HepG2 (cell line): ENCODE measurements at regions not wholly inside any gene's neighbourhood (a gene's known extent, or its start where the extent isn't known, plus 50 kb on each side); places are given as distances from the start of the nearest gene placed in this dataset.

Experiments
- ATAC-seq: fragments of 200-7000 bp; cut with Tn5 transposase; 3 replicates; pipeline ENCODE4 v1.9.1; 2020; ENCODE audit warnings: mild to moderate bottlenecking, moderate library complexity
- BruUV-seq: library from RNA; stranded (reverse); fragments of 400-500 nt; replicated peaks from 2 replicates; lab custom pipeline; 2021; lab: Mats Ljungman, UMichigan
- CTCF ChIA-PET: fragments of 300-600 bp; formaldehyde crosslinking; extraction: SDS; loops from one replicate; lab custom pipeline; 2021; ENCODE audit warnings: low total read pairs, inconsistent platforms, low intra/inter-chr PET ratio; lab: Yijun Ruan, JAX
- POLR2A ChIA-PET: fragments of 350-600 bp; sonication (Branson Sonifier 250); formaldehyde crosslinking; loops from one replicate; lab custom pipeline; 2020; ENCODE audit warnings: antibody characterized with exemption, inconsistent platforms; lab: Yijun Ruan, JAX
- DNase-seq: peaks from one replicate; pipeline ENCODE4 v3.0.0-alpha.2; 2015; ENCODE audit warnings: low spot score
- FAIRE-seq: peaks from 3 replicates; lab custom pipeline; 2011; peaks lifted over from hg19 to GRCh38; lab: Jason Lieb, UNC
- H2AFZ ChIP-seq: one replicate; pipeline ENCODE4 v1.6.1; 2011; ENCODE audit warnings: low read length, inconsistent platforms
- H3K27ac ChIP-seq: fragments of 300-600 bp; 3 replicates; pipeline ENCODE4 v1.8.0; 2011; ENCODE audit warnings: mixed run types, mild to moderate bottlenecking, mixed read lengths, low read length, inconsistent platforms; ENCODE audit not compliant: insufficient read depth; ENCODE audit errors: extremely low read length
- H3K27me3 ChIP-seq, 2 experiments: fragments of 200-600 bp in 1 of 2; 2 replicates in 1 of 2; 3 replicates in 1 of 2; pipeline versions ENCODE4 v1.6.0 to v1.8.0; 2011; ENCODE audit warnings: low read length in 2 of 2, mild to moderate bottlenecking in 2 of 2, moderate library complexity in 2 of 2, inconsistent platforms in 1 of 2; ENCODE audit not compliant: insufficient read depth in 2 of 2, control insufficient read depth in 1 of 2
- H3K36me3 ChIP-seq, 2 experiments: fragments of 200-600 bp in 1 of 2; replicated peaks in 1 of 2; 2 replicates in 1 of 2; 3 replicates in 1 of 2; pipeline versions ENCODE4 v1.5.1 to v1.8.0; 2011; ENCODE audit warnings: low read length in 2 of 2, inconsistent platforms in 1 of 2; ENCODE audit not compliant: insufficient read depth in 2 of 2, control insufficient read depth in 1 of 2
- H3K4me1 ChIP-seq: 2 replicates; pipeline ENCODE4 v1.5.1; 2012; ENCODE audit warnings: low read length, inconsistent platforms; ENCODE audit not compliant: insufficient read depth
- H3K4me2 ChIP-seq: 2 replicates; pipeline ENCODE4 v1.6.0; 2011; ENCODE audit warnings: low read depth, low read length, inconsistent platforms
- H3K4me3 ChIP-seq, 3 experiments: fragments of 200-600 bp in 1 of 3; sonication (generic), shearing (Covaris generic) in 1 of 3; replicated peaks in 1 of 3; 2 replicates each; pipeline ENCODE4 v1.5.1; 2011 to 2016; ENCODE audit warnings: low read length in 3 of 3, inconsistent platforms in 2 of 3, low read depth in 2 of 3, mild to moderate bottlenecking in 2 of 3, control low read depth in 1 of 3, mixed read lengths in 1 of 3; ENCODE audit not compliant: insufficient read depth in 1 of 3
- H3K79me2 ChIP-seq: one replicate; pipeline ENCODE4 v1.6.1; 2011; ENCODE audit warnings: low read length, inconsistent platforms; ENCODE audit not compliant: insufficient read depth
- H3K9ac ChIP-seq: 2 replicates; pipeline ENCODE4 v1.6.0; 2011; ENCODE audit warnings: mild to moderate bottlenecking, low read depth, low read length, inconsistent platforms; ENCODE audit not compliant: insufficient read depth
- H3K9me3 ChIP-seq: 2 replicates; pipeline ENCODE4 v1.5.1; 2012; ENCODE audit warnings: mild to moderate bottlenecking, low read length
- H4K20me1 ChIP-seq: 2 replicates; pipeline ENCODE4 v1.6.0; 2011; ENCODE audit warnings: inconsistent platforms, mild to moderate bottlenecking, low read length, moderate library complexity; ENCODE audit not compliant: insufficient read depth
- ATF7 ChIP-seq, 2 experiments: fragments of 450-650 bp in 1 of 2; sonication (generic) in 1 of 2; formaldehyde crosslinking in 1 of 2; IDR thresholded peaks; 2 replicates each; pipeline versions ENCODE4 v1.4.0 to v1.6.1; 2016 to 2020; ENCODE audit warnings: antibody characterized with exemption in 1 of 2, mild to moderate bottlenecking in 1 of 2, missing genetic modification reagents in 1 of 2
- CENPX ChIP-seq: sonication (generic); formaldehyde crosslinking; IDR thresholded peaks from 2 replicates; pipeline ENCODE4 v1.9.0; 2021; ENCODE audit warnings: mild to moderate bottlenecking, missing genetic modification reagents, moderate library complexity
- FOSL2 ChIP-seq: sonication (generic); formaldehyde crosslinking; IDR thresholded peaks from 2 replicates; pipeline ENCODE4 v1.4.0; 2020; ENCODE audit warnings: missing genetic modification reagents
- KLF11 ChIP-seq: IDR thresholded peaks from 2 replicates; pipeline ENCODE4 v1.6.1; 2016; ENCODE audit warnings: missing compliant biosample characterization
- NCOR1 ChIP-seq: fragments of 200-600 bp; sonication (generic); IDR thresholded peaks from 2 replicates; pipeline ENCODE4 v1.7.0; 2017; ENCODE audit warnings: antibody characterized with exemption, low read length, borderline replicate concordance
- SMARCC2 ChIP-seq: fragments of 450-650 bp; IDR thresholded peaks from 2 replicates; pipeline ENCODE4 v1.6.1; 2017; ENCODE audit warnings: antibody characterized with exemption, mild to moderate bottlenecking
- TEAD3 ChIP-seq: optimal IDR thresholded peaks from 2 replicates; pipeline ENCODE3; 2016; ENCODE audit warnings: borderline replicate concordance
- TSC22D2 ChIP-seq: sonication (generic); formaldehyde crosslinking; IDR thresholded peaks from 2 replicates; pipeline ENCODE4 v1.5.1; 2020; ENCODE audit warnings: missing genetic modification reagents, mild to moderate bottlenecking, borderline replicate concordance
- ZC3H4 ChIP-seq: sonication (generic); formaldehyde crosslinking; IDR thresholded peaks from 2 replicates; pipeline ENCODE4 v1.4.0; 2020; ENCODE audit warnings: missing genetic modification reagents, borderline replicate concordance
- ZNF556 ChIP-seq: sonication (generic); formaldehyde crosslinking; IDR thresholded peaks from 2 replicates; pipeline ENCODE4 v1.4.0; 2020; ENCODE audit warnings: mild to moderate bottlenecking, missing genetic modification reagents, borderline replicate concordance
- WGBS: methylation state at CpG from one replicate; pipeline ENCODE4 v1.1.6; 2017; ENCODE audit warnings: low lambda C conversion rate; 5-methylcytosine and 5-hydroxymethylcytosine counted together
- in situ Hi-C: cut with HindIII; loops from 2 replicates; pipeline ENCODE4 v1.10.0; 2017; ENCODE audit warnings: low pct_unique_long_range_greater_than_20kb; ENCODE audit not compliant: extremely low pct_ligation_motif_present
- intact Hi-C: fragments of 100-400 bp; cut with micrococcal nuclease; formaldehyde crosslinking; loops from one replicate; pipeline ENCODE4 v1.10.0; 2022; ENCODE audit not compliant: unreplicated experiment
- TF ChIP-seq, protein P1 (sequence below): sonication (generic); formaldehyde crosslinking; IDR thresholded peaks from 2 replicates; pipeline ENCODE4 v1.4.0; 2020; ENCODE audit warnings: mild to moderate bottlenecking, missing genetic modification reagents
- TF ChIP-seq, protein P2 (sequence below): sonication (generic); formaldehyde crosslinking; IDR thresholded peaks from 2 replicates; pipeline ENCODE4 v1.5.0; 2020; ENCODE audit warnings: missing genetic modification reagents

DNA sequence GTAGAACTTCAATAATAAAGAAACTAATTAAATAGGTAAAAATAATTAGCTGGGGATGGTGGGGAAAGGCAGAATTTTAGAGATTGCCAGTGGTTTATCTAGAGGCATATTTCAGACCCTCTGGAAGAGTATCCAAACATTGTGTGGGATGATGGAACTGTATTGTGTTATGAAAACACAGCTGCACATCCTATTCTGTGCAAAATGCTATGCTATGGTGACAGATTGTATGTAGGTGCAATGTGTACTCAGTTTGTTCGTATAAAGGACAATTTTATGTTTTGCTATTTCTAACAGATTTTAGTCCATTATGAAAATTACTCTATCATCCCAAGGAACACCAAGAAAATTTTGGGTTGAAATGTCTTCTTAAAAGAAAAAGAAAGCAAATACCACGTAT is 1054.7 kb downstream of the PDHA2 start:
- no peak overlapping the region for H3K4me3 ChIP-seq
- no peak overlapping the region for H2AFZ ChIP-seq
- H4K20me1 ChIP-seq: no peaks in the 10 kb centered on the region
- DNase-seq: no peak
- intact Hi-C loops (no loop called here), in situ Hi-C loops (no loop called here)
- ChIA-PET CTCF (no interaction called here), POLR2A (no interaction called here)
- no peak overlapping the region for H3K9ac ChIP-seq
- no peaks in the 10 kb centered on the region for H3K36me3 ChIP-seq
- H3K9me3 ChIP-seq: peaks cover 51% of the 10 kb centered on the region
- FAIRE-seq: no peak
- H3K27ac ChIP-seq: no peak overlapping the region
- 3% methylated on average over 2 of the region's 2 CpGs for WGBS
- no peaks in the 10 kb centered on the region for H3K79me2 ChIP-seq
- no peak for ATAC-seq
- no peaks in the 10 kb centered on the region for H3K27me3 ChIP-seq
- H3K4me1 ChIP-seq: no peaks in the 10 kb centered on the region
- BruUV-seq: no TSS peak
- no peak for TF ChIP-seq NCOR1
- TF ChIP-seq, protein P1, sequence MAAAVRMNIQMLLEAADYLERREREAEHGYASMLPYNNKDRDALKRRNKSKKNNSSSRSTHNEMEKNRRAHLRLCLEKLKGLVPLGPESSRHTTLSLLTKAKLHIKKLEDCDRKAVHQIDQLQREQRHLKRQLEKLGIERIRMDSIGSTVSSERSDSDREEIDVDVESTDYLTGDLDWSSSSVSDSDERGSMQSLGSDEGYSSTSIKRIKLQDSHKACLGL: no peak
- TF ChIP-seq ZNF556 (CRISPR knock-in tag): no peak
- TF ChIP-seq, protein P2, sequence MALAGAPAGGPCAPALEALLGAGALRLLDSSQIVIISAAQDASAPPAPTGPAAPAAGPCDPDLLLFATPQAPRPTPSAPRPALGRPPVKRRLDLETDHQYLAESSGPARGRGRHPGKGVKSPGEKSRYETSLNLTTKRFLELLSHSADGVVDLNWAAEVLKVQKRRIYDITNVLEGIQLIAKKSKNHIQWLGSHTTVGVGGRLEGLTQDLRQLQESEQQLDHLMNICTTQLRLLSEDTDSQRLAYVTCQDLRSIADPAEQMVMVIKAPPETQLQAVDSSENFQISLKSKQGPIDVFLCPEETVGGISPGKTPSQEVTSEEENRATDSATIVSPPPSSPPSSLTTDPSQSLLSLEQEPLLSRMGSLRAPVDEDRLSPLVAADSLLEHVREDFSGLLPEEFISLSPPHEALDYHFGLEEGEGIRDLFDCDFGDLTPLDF (CRISPR knock-in tag): no peak
- no peak for TF ChIP-seq SMARCC2
- TF ChIP-seq ZC3H4 (CRISPR knock-in tag): no peak
- no peak for TF ChIP-seq TEAD3 (CRISPR knock-in tag)
- TF ChIP-seq CENPX (CRISPR knock-in tag): no peak
- TF ChIP-seq KLF11: no peak
- no peak for TF ChIP-seq TSC22D2 (CRISPR knock-in tag)
- TF ChIP-seq ATF7 (IDR thresholded peaks at IDR 0.05): no peak
- TF ChIP-seq ATF7 (CRISPR knock-in tag; IDR thresholded peaks at IDR 0.05): no peak
- no peak for TF ChIP-seq FOSL2 (CRISPR knock-in tag)
- no peak overlapping the region for H3K4me2 ChIP-seq
